ENCODE measurements at regions not wholly inside any gene's neighbourhood (a gene's known extent, or its start where the extent isn't known, plus 50 kb on each side); places are given as distances from the start of the nearest gene placed in this dataset.

- no peak for TF ChIP-seq RBM39 (optimal IDR thresholded peaks at IDR 0.05; ENCODE audit: low read depth, low read length)
- peak; percentile 53 for TF ChIP-seq HNRNPLL (IDR thresholded peaks at IDR 0.05; ENCODE audit: low read depth, low read length, poor library complexity, severe bottlenecking)
- TF ChIP-seq MAZ (CRISPR knock-in tag; conservative IDR thresholded peaks at IDR 0.05 in 1 of 2, IDR thresholded peaks at IDR 0.05 in 1 of 2) = peak in 1 of 2 experiments; percentile 25; a peak in 1 of 4 replicates
- TF ChIP-seq CC2D1A (IDR thresholded peaks at IDR 0.05) = no peak
- TF ChIP-seq MEIS2 (IDR thresholded peaks at IDR 0.05; ENCODE audit: partially characterized antibody) = no peak
- TF ChIP-seq CREM (IDR thresholded peaks at IDR 0.05; ENCODE audit: low read depth) = peak; percentile 54; the same call in 1 of the 2 replicates
- TF ChIP-seq NBN (IDR thresholded peaks at IDR 0.05; ENCODE audit: low read depth) = 0 out of 2 replicates have a peak, but pooled peaks have one; percentile 34
- TF ChIP-seq RCOR1 (IDR thresholded peaks at IDR 0.05; ENCODE audit: borderline replicate concordance in 1 of 2, low read depth in 2 of 2, low read length in 2 of 2) = peak in 1 of 2 experiments; percentile 67; a peak in 1 of 4 replicates
- TF ChIP-seq JUND (IDR thresholded peaks at IDR 0.05; ENCODE audit: borderline replicate concordance, low read depth, low read length) = no peak
- TF ChIP-seq JUND (tag; IDR thresholded peaks at IDR 0.05; ENCODE audit: borderline replicate concordance, low read depth, low read length) = peak; percentile 15; the same call in 1 of the 3 replicates
- peak; percentile 87 to 96 (median 93) for TF ChIP-seq CTCF (IDR thresholded peaks at IDR 0.05 in 2 of 3, conservative IDR thresholded peaks at IDR 0.05 in 1 of 3; ENCODE audit: insufficient read depth in 2 of 3, low read depth in 1 of 3, low read length in 3 of 3)
- TF ChIP-seq SMC3 (conservative IDR thresholded peaks at IDR 0.05; ENCODE audit: insufficient read depth, low read depth, low read length) = peak; percentile 76
- peak; percentile 30 for TF ChIP-seq RBBP5 (IDR thresholded peaks at IDR 0.05; ENCODE audit: borderline replicate concordance, insufficient read depth, low read length, poor library complexity, severe bottlenecking)
- TF ChIP-seq TFAP4 (CRISPR knock-in tag; IDR thresholded peaks at IDR 0.05; ENCODE audit: borderline replicate concordance) = peak; percentile 23; the same call in 1 of the 2 replicates
- TF ChIP-seq E2F6 (IDR thresholded peaks at IDR 0.05; ENCODE audit: borderline replicate concordance in 1 of 2, extremely low read depth in 1 of 2, insufficient read depth in 1 of 2, insufficient read length in 1 of 2, low read depth in 1 of 2, low read length in 1 of 2, poor library complexity in 1 of 2, severe bottlenecking in 1 of 2) = no peak
- peak; percentile 33; the same call in 1 of the 2 replicates for TF ChIP-seq RB1 (IDR thresholded peaks at IDR 0.05; ENCODE audit: low read depth)
- no peak for TF ChIP-seq ATF1 (CRISPR knock-in tag; IDR thresholded peaks at IDR 0.05)
- TF ChIP-seq ATF1 (tag; IDR thresholded peaks at IDR 0.05) = 0 out of 2 replicates have a peak, but pooled peaks have one; percentile 24
- TF ChIP-seq CXXC5 (CRISPR knock-in tag; IDR thresholded peaks at IDR 0.05) = 0 out of 2 replicates have a peak, but pooled peaks have one; percentile 13
- TF ChIP-seq ATF3 (IDR thresholded peaks at IDR 0.05) = no peak
- TF ChIP-seq ATF3 (CRISPR knock-in tag; conservative IDR thresholded peaks at IDR 0.05) = 0 out of 2 replicates have a peak, but pooled peaks have one; percentile 58
- no peak for TF ChIP-seq SUPT5H (IDR thresholded peaks at IDR 0.05)
Observed at GRCh38 chr6:16964553-16965499, 137.0 kb upstream of the STMND1 start (continued).

Measured in K562 (cell line).